ENCODE measurements at regions not wholly inside any gene's neighbourhood (a gene's known extent, or its start where the extent isn't known, plus 50 kb on each side); places are given as distances from the start of the nearest gene placed in this dataset.

- no peak for TF ChIP-seq REST (IDR thresholded peaks at IDR 0.05; ENCODE audit: unreplicated experiment)
- no peak for TF ChIP-seq CTCF (conservative IDR thresholded peaks at IDR 0.05; ENCODE audit: low read depth in 2 of 2)
These were observed 98.1 kb upstream of the SPOPL start for GRCh38 chr2:138403431-138403927.

Measured in GM23338 (cell line).